HEK293 (cell line): ENCODE measurements at regions not wholly inside any gene's neighbourhood (a gene's known extent, or its start where the extent isn't known, plus 50 kb on each side); places are given as distances from the start of the nearest gene placed in this dataset.
"Not testable (repeated sequence)": the region's sequence is repeated elsewhere in the genome, so short reads cannot be mapped to it uniquely, and the experiment has no call there.

Experiments used
- INSM2 ChIP-seq: fragments of 450-650 bp; formaldehyde crosslinking; IDR thresholded peaks from 2 replicates; pipeline ENCODE4 v1.5.1; 2016; ENCODE audit warnings: missing biosample characterization, missing genetic modification characterization
- REST ChIP-seq: fragments of 450-650 bp; formaldehyde crosslinking; IDR thresholded peaks from 2 replicates; pipeline ENCODE4 v1.5.1; 2016; ENCODE audit warnings: missing biosample characterization, missing genetic modification characterization
- TCF7L2 ChIP-seq: IDR thresholded peaks from 2 replicates; pipeline ENCODE4 v1.6.1; 2011; ENCODE audit warnings: low read depth, mild to moderate bottlenecking, inconsistent platforms, low read length, moderate library complexity, borderline replicate concordance
- ZNF423 ChIP-seq: fragments of 450-650 bp; formaldehyde crosslinking; IDR thresholded peaks from 2 replicates; pipeline ENCODE4 v1.5.1; 2016; ENCODE audit warnings: missing biosample characterization, missing genetic modification characterization

GRCh38 chr4:3932734-3933133 is 166.5 kb downstream of the ADRA2C start:
- TF ChIP-seq INSM2; TCF7L2; ZNF423 (tag by site-specific recombination); REST (tag by site-specific recombination): not testable (repeated sequence)
